Fibroblast of skin of right biceps (primary cell): ENCODE measurements at regions not wholly inside any gene's neighbourhood (a gene's known extent, or its start where the extent isn't known, plus 50 kb on each side); places are given as distances from the start of the nearest gene placed in this dataset.

Source experiments
- DNase-seq: peaks from one replicate; pipeline ENCODE4 v3.0.0-alpha.2; 2013

DNA sequence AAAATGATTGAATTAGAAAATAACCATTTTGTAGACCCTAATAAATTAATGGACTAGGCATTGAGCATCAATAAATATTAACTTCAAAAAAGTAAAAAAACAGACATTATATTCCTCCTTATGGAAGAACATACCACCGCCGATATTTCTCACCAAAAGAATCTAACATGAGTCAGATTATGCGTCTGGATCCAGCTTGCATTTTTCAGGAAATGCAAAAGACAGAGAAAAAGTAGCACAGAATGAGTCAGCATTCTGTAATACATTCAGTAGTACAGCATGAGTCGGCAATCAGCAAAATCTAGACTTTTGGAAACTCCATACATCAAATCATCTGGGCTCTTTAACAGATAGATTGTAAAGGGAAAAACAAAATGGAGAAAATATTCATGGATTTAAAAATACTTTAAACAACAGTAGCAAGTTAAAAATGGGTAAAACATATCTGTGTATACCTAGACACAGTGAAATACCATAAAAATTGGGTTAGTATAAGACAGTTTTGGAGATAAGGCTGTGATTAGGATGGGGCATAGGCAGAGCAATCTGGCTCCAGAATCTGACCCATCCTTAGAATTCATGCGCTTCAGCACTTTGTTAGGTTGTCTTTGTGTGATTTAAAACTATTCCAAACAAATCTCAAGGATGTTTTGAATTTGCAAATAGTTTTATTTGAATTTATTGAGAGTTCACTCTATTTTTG is 633.0 kb upstream of the FAM241A start:
- DNase-seq, result peak; percentile 96

DNA sequence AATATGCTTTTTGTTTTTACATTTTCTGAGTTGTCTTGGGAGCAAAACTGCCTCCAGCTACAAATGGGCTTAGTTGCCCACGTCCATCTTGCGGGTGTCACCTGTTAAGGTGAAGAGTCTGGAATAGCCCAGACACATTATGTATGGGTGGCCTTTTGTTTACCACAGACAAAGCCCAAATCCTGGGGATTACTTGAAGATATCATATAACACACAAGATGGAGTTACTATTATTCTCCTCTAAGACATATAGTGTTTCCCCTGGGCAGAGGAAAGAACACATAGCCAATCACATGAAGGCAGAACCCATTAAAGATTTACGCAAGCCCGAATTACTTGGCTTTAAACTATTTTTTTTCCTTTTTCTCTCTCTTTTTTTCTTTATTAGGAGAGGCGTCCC is 625.6 kb upstream of the FAM241A start:
- DNase-seq, result no peak

DNA sequence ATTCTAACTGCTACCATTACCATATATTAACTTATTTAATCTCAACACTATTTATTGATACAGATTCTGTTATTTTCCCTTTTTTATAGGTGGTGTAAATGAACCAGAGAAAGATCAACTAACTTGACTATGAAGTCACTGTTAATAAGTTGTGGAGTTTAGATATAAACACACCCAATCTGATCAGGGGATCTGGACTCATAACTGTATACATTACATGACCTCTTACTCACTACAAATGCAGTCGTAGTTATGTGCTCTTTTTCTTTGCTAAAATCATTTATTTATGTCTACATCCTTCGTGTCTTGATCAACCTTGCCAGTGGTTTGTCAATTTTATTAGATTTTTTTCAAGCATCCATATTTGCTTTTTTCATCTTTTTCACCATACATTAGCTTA is 614.8 kb upstream of the FAM241A start:
- DNase-seq, result no peak

DNA sequence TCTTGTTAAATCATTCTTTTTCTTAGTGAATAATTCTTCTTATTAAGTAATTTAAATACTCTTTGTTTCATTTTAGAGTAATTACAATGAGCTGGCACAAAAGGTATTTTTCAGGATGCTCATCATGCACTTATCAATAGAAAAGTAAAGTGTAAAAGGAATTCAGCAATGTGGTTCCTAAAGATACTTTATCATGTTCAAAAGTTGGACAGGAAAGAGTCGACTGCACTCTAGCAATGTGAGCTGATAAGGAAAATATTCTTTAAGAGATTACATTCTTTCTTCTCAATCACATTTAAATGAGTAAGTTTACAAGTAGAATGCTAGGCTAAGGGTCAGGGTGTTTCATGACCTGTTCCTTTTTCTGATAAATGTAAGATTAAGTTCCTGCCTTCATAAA is 609.5 kb upstream of the FAM241A start:
- DNase-seq, result no peak

DNA sequence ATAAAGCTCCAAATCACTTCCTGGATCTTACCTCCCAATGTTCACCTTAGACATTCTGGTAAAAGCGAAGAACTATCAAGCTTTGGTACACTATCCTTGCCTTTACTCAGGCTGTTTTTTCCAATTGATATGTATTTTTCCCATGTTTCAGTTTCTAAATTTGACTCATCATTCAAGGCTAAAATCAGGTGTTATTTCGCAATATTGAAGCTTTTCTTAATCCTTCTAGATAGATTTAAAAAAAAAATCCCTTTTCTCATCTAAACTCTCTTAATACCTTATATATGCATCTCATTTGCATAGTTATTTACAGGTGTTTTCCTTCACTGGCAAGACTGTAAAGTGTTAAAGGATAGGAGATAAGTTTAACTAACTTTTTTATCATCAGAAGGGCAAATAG is 608.1 kb upstream of the FAM241A start:
- no peak for DNase-seq

DNA sequence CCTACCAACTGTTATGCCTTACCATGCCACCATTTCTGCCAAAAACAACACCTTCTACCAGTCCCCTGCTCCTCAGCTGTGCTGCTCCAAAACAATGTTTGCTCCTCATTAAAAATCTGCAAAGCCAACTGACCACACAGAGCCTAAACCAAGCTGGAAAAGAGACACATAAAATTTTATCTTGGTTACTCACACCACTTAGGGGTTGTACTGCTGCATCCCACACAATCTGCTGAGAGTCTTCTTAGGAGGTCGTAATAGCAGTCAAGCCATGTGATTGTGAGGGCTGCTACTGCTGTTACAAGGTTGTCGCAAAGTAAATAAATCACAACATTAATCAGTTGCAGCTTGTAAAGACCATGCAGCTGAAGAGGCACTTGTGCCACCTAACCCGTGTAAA is 607.4 kb upstream of the FAM241A start:
- DNase-seq, result peak; percentile 77

DNA sequence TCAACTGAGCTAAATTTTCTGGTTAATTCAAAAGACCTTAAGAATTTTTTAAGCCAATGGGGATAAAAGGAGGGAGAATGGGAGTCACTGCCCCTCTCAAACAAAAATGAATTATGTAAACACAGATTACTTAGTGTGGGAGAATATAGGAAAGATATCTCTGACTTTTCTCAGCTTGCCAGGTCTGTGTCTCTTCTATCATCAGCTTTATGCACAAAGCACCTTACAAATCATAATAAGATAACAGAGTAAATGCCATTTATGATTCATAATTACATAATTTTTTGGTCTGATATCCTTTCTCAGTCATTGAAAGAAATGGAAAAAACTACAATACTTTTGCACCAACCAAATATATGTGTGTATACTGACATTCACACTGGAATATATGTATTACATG is 604.6 kb upstream of the FAM241A start:
- no peak for DNase-seq

DNA sequence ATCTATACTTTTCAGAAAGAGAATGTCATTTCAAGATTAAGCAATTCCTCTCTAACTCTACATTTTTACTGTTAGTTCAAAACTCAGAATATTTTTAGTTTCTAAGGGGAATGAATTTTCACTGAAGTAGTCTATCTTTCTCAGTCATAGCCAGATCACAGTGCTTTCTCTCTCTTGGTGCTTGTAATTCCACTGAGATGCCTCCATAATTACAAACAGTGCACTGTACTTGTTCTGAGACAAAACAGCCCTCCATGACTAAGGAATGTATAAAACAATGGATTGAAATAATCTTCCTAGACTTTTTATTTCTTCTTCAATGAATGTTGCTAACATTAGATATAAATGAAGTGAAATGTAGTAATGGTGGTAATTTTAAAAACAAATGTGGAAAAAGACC is 603.2 kb upstream of the FAM241A start:
- DNase-seq, result no peak

DNA sequence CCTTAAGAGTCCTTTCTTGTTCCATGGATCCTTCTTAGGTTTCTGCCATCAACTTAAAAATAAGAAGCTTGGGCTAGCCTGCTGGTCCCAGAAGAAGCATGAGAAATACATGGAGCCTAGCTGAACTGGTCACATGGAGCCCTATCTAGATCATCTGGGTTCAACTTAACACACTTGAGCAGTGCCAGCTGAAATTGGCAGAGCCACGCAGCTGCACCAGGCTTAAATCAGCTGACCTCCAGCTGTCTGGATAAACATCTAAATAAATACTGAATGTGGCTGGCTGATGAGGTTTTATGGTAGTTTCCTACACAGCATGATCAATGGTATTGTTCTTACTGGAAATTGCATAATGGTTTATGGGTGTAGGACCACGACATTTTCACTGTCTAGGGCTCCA is 598.4 kb upstream of the FAM241A start:
- no peak for DNase-seq

DNA sequence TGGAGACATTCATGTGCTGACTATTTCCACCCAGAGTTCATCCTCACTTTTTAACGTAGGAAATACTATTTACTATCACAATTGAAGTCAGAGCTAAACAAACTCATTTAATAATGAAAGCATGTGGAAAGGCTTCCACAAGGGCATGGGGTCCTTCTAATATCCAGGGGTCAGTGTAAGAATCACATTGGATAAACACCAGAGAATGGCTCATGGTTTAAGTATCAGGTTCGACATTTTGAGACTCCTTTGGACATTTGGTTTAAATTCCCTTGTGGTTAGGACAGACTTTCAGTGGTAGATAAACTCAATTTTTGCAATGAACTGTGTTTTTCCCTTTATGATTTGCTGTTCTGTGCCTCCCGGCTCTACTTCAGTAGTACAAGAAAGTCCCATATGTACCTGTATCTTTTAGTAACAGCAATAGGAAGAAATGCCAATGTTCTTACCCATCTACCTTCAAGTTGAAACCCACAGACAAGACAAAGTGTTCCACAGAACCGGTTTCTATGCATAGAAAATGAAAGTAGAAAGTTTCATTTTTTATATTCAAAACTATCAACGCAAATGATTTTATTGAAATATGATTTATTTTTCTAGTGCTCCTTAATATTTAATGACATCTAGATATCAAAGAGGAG is 589.0 kb upstream of the FAM241A start:
- DNase-seq, result peak; percentile 38

DNA sequence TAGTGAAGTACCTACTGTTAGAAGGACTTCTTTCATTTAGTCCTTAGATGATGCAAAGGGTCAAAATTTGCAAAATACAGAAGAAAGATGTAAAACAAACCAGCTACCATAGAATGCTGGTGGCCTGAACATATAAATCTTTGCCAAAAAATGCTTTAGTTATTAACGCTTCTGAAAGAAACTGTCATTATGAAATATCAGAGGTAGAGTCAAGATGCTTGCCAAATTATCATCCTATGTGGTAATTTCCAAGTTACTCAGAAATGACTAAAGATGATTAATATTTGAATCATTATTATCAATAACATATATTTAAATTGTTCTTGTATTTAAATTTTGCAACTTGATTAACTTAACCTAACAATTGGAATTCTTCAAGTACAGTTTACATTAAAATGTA is 588.4 kb upstream of the FAM241A start:
- peak; percentile 19 for DNase-seq

DNA sequence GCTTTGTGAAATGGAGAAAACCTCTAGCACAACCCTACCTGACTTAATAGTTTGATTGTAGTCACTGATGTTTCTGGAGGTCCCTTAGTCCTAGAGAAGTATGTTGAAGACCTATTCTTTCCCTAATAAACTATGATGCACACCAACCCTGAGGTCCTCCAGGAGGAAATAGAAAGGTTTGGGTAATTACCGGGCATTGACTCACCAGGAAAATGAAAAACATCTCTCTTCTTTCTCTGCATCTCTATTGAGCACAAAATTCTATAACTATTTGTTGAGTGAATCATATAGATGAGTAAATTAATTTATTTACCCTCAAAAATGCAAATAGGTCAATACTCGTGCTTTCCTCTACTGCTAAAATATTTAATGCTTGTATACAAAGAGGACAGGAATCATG is 582.4 kb upstream of the FAM241A start:
- peak; percentile 90 for DNase-seq

DNA sequence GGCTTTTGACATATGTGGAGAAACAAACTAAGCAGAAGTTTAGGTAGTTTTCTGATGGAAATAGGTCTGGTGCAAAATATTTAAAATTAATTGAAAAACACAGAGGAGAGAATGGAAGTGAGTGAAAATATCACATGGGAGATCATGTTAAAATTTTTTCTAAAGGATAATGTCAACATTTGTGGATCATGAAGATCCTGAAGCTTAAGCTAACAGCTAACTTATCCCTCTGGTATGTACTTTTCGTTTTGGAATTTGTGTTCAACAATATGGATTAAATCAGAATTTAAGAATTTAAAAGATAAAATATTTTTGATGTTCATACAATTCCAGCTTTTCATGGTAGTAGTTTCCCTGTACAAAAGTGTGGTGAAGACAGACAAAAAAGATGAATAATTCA is 572.8 kb upstream of the FAM241A start:
- DNase-seq, result no peak

DNA sequence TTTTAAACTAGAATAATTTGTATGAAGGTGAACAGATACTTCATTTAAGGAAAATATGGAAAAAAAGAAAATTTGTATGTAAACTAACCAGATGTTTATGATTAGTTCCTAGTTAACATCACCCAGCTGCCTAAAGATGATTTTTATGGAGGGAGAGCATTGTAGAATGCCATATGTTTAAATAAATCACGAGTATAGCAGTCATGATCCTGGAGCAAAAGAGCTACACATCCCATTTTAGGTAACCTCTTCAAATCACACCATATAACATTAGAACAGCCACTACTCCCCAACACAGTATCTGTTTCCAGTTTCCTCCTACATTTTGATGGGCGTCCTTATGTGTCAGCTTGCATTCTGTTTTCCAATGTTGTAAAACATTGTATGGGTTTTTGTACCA is 571.9 kb upstream of the FAM241A start:
- no peak for DNase-seq

DNA sequence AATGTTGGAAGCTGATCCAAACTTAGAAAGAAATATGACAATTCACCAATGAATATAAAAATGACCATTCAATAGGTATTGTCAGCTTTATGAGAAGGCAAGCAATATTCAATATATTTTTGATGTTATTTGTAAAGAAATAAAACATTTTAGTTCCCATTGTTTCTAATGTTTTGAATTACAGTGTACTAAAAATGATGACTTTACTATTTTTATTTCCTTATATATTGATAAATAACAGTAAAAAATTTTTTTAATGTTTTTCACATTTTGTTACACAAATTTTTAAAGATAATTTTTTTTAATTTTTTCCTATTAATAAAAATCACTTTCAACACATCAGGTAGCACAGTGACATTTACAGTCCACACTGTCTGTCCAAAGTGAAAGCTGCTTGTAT is 565.5 kb upstream of the FAM241A start:
- DNase-seq, result no peak

DNA sequence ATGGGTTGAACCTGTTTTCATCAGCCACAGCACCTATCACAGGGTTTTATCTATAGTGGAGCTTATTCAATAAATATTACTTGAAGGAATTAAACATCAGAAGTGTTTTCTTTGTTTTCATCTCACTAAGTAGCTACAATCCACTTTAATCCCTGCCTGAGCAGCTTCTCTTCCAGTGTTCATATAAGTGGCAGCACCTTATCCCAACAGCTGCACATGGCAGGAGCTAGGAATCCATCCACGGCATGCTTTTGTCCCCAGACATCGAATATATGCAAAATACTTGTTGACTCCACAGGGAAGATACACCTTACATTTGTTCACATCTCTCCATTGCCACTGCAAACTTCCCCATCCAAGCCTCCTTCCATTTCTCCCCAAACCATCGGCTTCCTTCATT is 549.8 kb upstream of the FAM241A start:
- no peak for DNase-seq

DNA sequence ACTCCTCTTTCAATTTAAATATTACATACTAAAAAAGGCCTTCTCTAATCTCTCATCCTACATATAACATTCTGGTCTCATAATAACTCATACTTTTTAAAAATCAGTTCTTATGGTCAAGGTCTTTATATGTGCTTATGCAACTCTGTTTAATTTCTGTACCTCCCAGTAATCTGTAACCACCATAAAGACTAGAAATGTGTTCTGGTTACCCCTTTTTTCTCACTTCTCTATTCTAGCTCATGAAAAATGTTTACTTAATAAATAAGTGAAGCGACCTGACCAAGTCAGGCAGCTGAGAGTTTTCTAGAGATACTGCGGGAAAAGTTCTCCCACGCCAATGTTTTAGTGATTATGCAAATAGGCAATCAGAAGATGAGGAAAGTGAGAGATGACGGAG is 548.8 kb upstream of the FAM241A start:
- DNase-seq, result no peak

DNA sequence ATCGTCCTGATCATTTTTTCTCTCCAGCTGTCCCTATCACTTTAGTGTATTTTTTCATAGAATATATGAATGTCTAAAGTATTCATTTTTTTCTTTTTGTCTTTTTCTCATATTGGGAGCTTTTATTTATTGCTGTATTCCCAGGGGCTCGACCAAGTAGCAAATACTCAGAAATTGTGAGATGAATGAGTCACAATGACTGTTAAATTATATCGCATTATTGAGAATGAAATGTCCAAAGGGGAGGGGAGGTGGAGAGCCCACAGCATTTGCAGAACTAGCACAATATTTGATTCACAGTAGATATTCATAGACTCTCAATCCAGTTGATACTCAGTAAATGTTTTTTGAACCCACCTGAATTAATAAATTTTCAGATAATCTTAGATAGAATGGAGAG is 543.6 kb upstream of the FAM241A start:
- peak; percentile 53 for DNase-seq

DNA sequence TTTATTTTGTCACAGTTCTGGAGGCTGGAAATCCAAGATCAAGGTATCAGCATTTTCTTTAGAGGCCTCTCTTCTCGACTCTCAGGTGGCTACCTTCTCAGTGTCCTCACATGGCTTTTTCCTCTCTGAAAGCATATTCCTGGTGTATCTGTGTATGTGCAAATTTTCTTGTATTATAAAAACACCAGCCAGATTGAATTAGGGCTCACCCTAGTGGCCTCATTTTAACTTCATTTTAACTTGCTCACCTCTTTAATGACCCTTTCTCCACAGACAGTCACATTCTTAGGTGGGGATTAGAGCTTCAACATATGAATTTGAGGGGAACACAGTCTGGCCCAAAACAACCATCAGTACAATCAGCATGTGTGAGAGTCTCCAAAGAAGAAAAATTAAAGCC is 542.4 kb upstream of the FAM241A start:
- peak; percentile 25 for DNase-seq

DNA sequence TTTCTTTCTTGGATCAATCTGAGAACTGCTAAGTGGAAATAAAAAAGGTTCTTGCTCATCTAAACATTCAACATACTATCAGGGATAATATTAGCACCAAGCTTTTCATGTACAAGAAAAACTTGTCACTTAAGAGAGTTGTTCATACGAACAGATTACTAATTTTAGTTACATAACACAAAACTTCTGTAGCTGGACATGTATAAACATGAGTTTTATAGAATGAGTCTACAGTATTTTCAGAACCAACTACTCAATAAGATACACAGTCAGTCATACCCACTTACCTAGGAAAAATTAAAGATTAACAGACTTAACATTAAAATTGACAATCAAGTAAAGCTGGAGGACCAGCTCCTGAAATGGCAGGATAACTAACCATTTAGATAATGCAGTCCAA is 540.1 kb upstream of the FAM241A start:
- no peak for DNase-seq

DNA sequence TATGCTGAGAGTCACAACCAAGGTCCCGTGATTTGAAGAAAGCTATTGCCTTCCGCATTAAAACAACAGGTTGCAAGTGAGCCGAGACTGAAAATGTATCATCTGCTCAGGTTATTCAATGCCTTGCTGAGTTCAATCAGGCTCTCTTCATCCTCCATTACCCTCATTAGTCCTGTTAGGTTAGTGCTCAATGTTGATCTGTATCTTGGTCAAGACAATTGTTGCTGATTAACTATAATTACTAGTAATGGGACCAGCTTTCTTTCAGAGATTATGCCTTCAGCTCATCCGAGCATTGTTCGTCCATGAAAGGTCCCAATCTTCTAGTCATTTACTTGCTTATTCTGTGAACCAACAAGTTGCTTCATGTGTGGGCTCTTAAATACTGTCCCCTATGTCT is 534.6 kb upstream of the FAM241A start:
- DNase-seq, result no peak

DNA sequence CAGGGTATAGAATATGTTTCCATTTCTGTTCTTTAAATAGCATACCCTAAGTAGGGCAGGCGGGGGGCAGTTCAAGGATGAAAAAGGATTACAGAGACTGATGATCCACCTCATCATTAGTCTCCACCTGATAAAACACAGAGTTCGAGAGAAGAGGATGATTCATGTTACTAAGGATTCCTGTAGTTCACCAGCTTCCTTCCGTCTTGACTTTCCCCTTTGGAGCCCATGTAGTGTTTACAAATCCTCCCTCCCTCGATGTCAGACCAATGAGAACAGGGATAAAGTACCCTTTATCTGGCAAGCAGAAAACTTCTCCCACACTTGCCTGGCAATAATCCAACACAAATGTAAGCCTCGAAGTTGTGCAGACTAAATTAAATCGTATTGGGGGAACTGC is 526.3 kb upstream of the FAM241A start:
- DNase-seq, result peak; percentile 33

DNA sequence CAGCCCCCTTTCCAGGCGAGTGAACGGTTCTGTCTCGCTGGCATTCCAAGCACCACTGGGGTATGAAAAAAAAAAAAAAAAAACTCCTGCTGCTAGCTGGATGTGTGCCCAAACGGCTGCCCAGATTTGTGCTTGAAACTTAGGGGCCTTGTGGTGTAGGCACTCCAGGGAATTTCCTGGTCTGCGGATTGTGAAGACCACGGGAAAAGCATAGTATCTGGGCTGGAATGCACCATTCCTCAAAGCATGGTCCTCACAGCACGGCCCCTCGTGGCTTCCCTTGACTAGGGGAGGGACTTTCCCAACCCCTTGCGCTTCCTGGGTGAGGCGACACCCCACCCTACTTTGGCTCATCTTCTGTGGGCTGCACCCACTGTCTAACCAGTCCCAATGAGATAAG is 516.8 kb upstream of the FAM241A start:
- peak; percentile 5 for DNase-seq

DNA sequence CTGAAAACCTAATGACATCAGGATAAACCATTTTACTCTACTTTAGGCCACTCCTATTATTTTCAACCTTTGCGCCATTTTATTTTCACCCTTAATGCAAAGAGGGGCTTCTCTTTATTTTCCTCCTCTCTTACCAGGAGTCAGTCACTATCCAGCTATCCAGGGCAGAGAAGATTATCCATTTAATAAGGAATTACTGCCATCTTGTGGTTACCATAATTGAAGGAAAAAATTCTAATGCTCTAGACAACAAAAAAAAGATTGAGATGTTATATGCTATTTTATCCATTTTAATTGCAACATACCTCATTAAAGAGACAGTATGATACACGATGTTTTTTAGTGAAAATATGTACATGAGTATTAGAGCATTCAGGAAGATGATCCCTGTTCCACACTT is 514.5 kb upstream of the FAM241A start:
- peak; percentile 62 for DNase-seq
